Endodermal cell (in vitro differentiated cells): ENCODE measurements at regions not wholly inside any gene's neighbourhood (a gene's known extent, or its start where the extent isn't known, plus 50 kb on each side); places are given as distances from the start of the nearest gene placed in this dataset.

Experiments
- DNase-seq: peaks from one replicate; pipeline ENCODE4 v3.0.0-alpha.2; 2017
- H3K27ac ChIP-seq: 2 replicates; pipeline ENCODE4 v1.5.1; 2013; ENCODE audit warnings: mild to moderate bottlenecking, low read depth, low read length, moderate library complexity
- H3K27me3 ChIP-seq: 2 replicates; pipeline ENCODE4 v1.6.1; 2013; ENCODE audit warnings: mild to moderate bottlenecking, low read length, moderate library complexity; ENCODE audit not compliant: insufficient read depth, control insufficient read depth, poor library complexity, severe bottlenecking
- H3K36me3 ChIP-seq: 2 replicates; pipeline ENCODE4 v1.7.0; 2013; ENCODE audit warnings: mild to moderate bottlenecking, low read length, moderate library complexity; ENCODE audit not compliant: control insufficient read depth, insufficient read depth
- H3K4me1 ChIP-seq: one replicate; pipeline ENCODE4 v1.7.0; 2013; ENCODE audit warnings: low read length; ENCODE audit not compliant: control insufficient read depth, insufficient read depth
- H3K4me3 ChIP-seq: 2 replicates; pipeline ENCODE4 v1.5.1; 2013; ENCODE audit warnings: mild to moderate bottlenecking, low read length, moderate library complexity
- H3K9ac ChIP-seq: 2 replicates; pipeline ENCODE4 v1.6.1; 2013; ENCODE audit warnings: mild to moderate bottlenecking, low read length, moderate library complexity; ENCODE audit not compliant: poor library complexity, severe bottlenecking; ENCODE audit errors: extremely low read depth
- H3K9me3 ChIP-seq: 2 replicates; pipeline ENCODE4 v1.6.1; 2013; ENCODE audit warnings: mild to moderate bottlenecking, low read length, moderate library complexity; ENCODE audit not compliant: control insufficient read depth
- H3K27ac Mint-ChIP-seq: 2 replicates; pipeline ENCODE4 v1.8.0; 2020; ENCODE audit warnings: mixed read lengths
- H3K27me3 Mint-ChIP-seq: 2 replicates; pipeline ENCODE4 v1.8.0; 2021; ENCODE audit warnings: mild to moderate bottlenecking, mixed read lengths; ENCODE audit not compliant: insufficient read depth
- H3K36me3 Mint-ChIP-seq: 2 replicates; pipeline ENCODE4 v1.8.0; 2020; ENCODE audit warnings: low read depth, mixed read lengths
- H3K4me1 Mint-ChIP-seq: 2 replicates; pipeline ENCODE4 v1.8.0; 2020; ENCODE audit warnings: mixed read lengths
- H3K4me3 Mint-ChIP-seq: 2 replicates; pipeline ENCODE4 v1.8.0; 2020; ENCODE audit warnings: mild to moderate bottlenecking, moderate library complexity, mixed read lengths
- H3K9me3 Mint-ChIP-seq: 2 replicates; pipeline ENCODE4 v1.8.0; 2020; ENCODE audit warnings: mild to moderate bottlenecking, mixed read lengths
- WGBS, 2 experiments: methylation state at CpG; one replicate each; pipeline versions ENCODE4 v1.1.5 to v1.1.7; 2013; ENCODE audit warnings: missing lambda C conversion rate in 2 of 2, mixed read lengths in 1 of 2; ENCODE audit not compliant: insufficient coverage in 1 of 2, insufficient read length in 1 of 2; 5-methylcytosine and 5-hydroxymethylcytosine counted together
- TF ChIP-seq, protein P1 (sequence below): fragments of 200-600 bp; sonication (generic); conservative IDR thresholded peaks from 2 replicates; pipeline ENCODE4 v1.5.0; 2021; ENCODE audit warnings: antibody characterized with exemption, mild to moderate bottlenecking

DNA sequence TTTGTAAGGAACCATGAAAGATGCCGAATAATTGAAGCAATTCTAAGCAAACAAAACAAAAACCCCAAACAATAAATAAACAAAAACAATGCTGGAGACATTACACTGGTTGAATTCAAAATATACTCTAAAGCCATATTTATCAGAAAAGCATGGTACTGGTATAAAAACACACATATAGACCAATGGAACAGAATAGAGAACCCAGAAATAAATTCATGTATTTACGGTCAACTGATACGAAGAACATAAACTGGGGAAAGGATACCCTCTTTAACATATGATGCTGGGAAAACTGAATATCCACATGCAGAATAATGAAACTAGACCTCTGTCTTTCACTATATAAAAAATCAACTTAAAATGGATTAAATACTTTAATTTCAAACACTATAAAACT, 214.3 kb upstream of the PDZRN3 start:
- Mint-ChIP-seq H3K27ac (no peak overlapping the region), H3K36me3 (peaks cover 3% of the 10 kb centered on the region), H3K9me3 (peaks cover 32% of the 10 kb centered on the region), H3K4me1 (no peaks in the 10 kb centered on the region), H3K4me3 (no peak overlapping the region), H3K27me3 (peaks cover 58% of the 10 kb centered on the region)
- Histone ChIP-seq H3K9ac (no peak overlapping the region), H3K4me3 (no peak overlapping the region), H3K36me3 (no peaks in the 10 kb centered on the region), H3K9me3 (peaks cover 31% of the 10 kb centered on the region), H3K4me1 (no peaks in the 10 kb centered on the region), H3K27ac (no peak overlapping the region), H3K27me3 (peaks cover 48% of the 10 kb centered on the region)
- WGBS, 2 experiments = 91 to 100% methylated on average over 1 to 3 of the region's 3 CpGs
- DNase-seq = no peak
- TF ChIP-seq, protein P1, sequence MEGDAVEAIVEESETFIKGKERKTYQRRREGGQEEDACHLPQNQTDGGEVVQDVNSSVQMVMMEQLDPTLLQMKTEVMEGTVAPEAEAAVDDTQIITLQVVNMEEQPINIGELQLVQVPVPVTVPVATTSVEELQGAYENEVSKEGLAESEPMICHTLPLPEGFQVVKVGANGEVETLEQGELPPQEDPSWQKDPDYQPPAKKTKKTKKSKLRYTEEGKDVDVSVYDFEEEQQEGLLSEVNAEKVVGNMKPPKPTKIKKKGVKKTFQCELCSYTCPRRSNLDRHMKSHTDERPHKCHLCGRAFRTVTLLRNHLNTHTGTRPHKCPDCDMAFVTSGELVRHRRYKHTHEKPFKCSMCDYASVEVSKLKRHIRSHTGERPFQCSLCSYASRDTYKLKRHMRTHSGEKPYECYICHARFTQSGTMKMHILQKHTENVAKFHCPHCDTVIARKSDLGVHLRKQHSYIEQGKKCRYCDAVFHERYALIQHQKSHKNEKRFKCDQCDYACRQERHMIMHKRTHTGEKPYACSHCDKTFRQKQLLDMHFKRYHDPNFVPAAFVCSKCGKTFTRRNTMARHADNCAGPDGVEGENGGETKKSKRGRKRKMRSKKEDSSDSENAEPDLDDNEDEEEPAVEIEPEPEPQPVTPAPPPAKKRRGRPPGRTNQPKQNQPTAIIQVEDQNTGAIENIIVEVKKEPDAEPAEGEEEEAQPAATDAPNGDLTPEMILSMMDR = no peak

DNA sequence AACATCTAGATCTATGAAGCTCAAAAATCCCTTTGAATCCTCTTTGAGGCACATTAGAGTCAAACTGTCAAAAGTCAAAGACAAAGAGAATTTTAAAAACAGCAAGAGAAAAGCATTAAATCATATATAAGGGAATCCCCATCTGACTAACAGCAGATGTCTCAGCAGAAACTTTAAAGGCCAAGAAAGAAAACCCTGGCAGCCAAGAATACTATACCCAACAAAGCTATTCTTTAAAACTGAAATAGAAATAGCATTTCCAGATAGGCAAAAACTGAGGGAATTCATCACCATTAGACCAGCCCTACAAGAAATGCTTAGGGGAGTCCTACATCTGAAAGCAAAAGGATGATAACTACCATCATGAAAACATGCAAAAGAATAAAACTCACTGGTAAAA, 211.2 kb upstream of the PDZRN3 start:
- Histone ChIP-seq H3K4me1 (no peaks in the 10 kb centered on the region), H3K27ac (no peak overlapping the region), H3K4me3 (no peak overlapping the region), H3K36me3 (no peaks in the 10 kb centered on the region), H3K27me3 (peaks cover 28% of the 10 kb centered on the region), H3K9me3 (peaks cover 29% of the 10 kb centered on the region), H3K9ac (no peak overlapping the region)
- no peak for DNase-seq
- Mint-ChIP-seq H3K27me3 (peaks cover 37% of the 10 kb centered on the region), H3K4me3 (no peak overlapping the region), H3K27ac (no peak overlapping the region), H3K4me1 (no peaks in the 10 kb centered on the region), H3K36me3 (peaks cover 3% of the 10 kb centered on the region), H3K9me3 (peaks cover 23% of the 10 kb centered on the region)
- TF ChIP-seq, protein P1 = no peak

DNA sequence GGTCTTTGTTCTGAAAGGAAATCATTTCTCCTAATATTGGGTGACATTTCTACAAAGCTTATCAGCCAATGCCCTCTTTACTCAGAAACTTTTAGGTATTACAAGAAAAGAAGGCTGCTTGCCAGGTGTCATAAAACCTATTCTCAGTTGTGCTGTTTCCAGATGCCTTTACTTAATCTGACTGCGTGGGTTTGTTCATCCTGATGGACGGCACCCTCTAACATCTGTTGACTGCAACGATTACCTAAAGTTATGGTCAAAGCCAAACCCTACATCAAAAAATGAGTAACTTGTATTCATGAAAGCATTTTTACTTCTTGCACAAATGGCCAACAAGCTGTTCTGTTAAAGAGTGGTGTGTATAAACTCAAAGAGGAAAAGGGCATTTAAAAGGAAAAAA, 207.7 kb upstream of the PDZRN3 start:
- H3K27ac Mint-ChIP-seq = no peak overlapping the region
- WGBS, 2 experiments = 63 to 65% methylated on average over 3 of the region's 3 CpGs

More for the DNA sequence above, 207.7 kb upstream of the PDZRN3 start:
- Mint-ChIP-seq H3K9me3 (peaks cover 22% of the 10 kb centered on the region), H3K27me3 (peaks cover 16% of the 10 kb centered on the region), H3K36me3 (peaks cover 3% of the 10 kb centered on the region), H3K4me1 (peaks cover 5% of the 10 kb centered on the region), H3K4me3 (no peak overlapping the region)
- no peaks in the 10 kb centered on the region for H3K36me3 ChIP-seq
- no peaks in the 10 kb centered on the region for H3K27me3 ChIP-seq
- peaks cover 25% of the 10 kb centered on the region for H3K9me3 ChIP-seq
- no peak overlapping the region for H3K9ac ChIP-seq
- TF ChIP-seq, protein P1 = no peak
- H3K27ac ChIP-seq = no peak overlapping the region
- H3K4me3 ChIP-seq = no peak overlapping the region
- no peak for DNase-seq
- H3K4me1 ChIP-seq = no peaks in the 10 kb centered on the region
